ENCODE measurements at regions not wholly inside any gene's neighbourhood (a gene's known extent, or its start where the extent isn't known, plus 50 kb on each side); places are given as distances from the start of the nearest gene placed in this dataset.

DNA sequence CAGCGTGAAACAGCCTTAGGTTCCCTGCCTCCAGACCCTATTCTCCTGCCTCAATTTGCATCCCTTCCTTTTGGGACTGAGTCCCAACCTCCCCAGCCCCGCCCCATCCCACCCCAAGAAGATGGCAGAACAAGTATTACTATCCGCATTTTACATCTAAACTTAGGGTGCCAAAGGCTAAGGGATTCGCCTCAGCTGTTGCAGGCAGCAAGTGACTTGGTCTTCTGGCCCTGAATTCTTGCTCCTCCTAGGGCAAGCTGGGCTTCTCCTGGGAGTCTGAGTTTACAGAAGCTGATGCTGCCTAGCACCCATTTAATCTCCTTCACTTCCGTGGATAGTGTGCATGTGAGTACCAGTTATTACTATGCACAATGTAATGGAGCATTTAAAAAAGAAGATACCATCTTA lies 161.3 kb upstream of the NR5A2 start:
- no peak for ATAC-seq (ENCODE audit: insufficient read depth, low read depth)
- no peak overlapping the region for H2AFZ ChIP-seq (ENCODE audit: low read depth, low read length)
- TF ChIP-seq, protein P1, sequence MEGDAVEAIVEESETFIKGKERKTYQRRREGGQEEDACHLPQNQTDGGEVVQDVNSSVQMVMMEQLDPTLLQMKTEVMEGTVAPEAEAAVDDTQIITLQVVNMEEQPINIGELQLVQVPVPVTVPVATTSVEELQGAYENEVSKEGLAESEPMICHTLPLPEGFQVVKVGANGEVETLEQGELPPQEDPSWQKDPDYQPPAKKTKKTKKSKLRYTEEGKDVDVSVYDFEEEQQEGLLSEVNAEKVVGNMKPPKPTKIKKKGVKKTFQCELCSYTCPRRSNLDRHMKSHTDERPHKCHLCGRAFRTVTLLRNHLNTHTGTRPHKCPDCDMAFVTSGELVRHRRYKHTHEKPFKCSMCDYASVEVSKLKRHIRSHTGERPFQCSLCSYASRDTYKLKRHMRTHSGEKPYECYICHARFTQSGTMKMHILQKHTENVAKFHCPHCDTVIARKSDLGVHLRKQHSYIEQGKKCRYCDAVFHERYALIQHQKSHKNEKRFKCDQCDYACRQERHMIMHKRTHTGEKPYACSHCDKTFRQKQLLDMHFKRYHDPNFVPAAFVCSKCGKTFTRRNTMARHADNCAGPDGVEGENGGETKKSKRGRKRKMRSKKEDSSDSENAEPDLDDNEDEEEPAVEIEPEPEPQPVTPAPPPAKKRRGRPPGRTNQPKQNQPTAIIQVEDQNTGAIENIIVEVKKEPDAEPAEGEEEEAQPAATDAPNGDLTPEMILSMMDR (IDR thresholded peaks at IDR 0.05; ENCODE audit: borderline replicate concordance, extremely low read depth, low read length, poor library complexity, severe bottlenecking): no peak
- no peak for TF ChIP-seq EZH2 (IDR thresholded peaks at IDR 0.05; ENCODE audit: borderline replicate concordance, low read depth, low read length, severe bottlenecking)
- H3K4me2 ChIP-seq (ENCODE audit: insufficient read depth, low read length): no peak overlapping the region
- H3K9ac ChIP-seq (ENCODE audit: low read depth, low read length): no peak overlapping the region
- no peaks in the 10 kb centered on the region for H3K79me2 ChIP-seq (ENCODE audit: insufficient read depth, low read length)
- peaks cover 41% of the 10 kb centered on the region for H3K27me3 ChIP-seq (ENCODE audit: insufficient read depth, low read length, poor library complexity)
- no peaks in the 10 kb centered on the region for H3K36me3 ChIP-seq (ENCODE audit: insufficient read depth, low read length)
- no peaks in the 10 kb centered on the region for H3K9me3 ChIP-seq (ENCODE audit: insufficient read depth, low read length, severe bottlenecking)
- no peak overlapping the region for H3K4me3 ChIP-seq (ENCODE audit: low read depth in 1 of 2, low read length in 2 of 2)
- H4K20me1 ChIP-seq (ENCODE audit: insufficient read depth, low read length): no peaks in the 10 kb centered on the region
- no peak for DNase-seq
- H3K27ac ChIP-seq (ENCODE audit: low read length): no peak overlapping the region
- H3K4me1 ChIP-seq (ENCODE audit: insufficient read depth, low read length): no peaks in the 10 kb centered on the region

DNA sequence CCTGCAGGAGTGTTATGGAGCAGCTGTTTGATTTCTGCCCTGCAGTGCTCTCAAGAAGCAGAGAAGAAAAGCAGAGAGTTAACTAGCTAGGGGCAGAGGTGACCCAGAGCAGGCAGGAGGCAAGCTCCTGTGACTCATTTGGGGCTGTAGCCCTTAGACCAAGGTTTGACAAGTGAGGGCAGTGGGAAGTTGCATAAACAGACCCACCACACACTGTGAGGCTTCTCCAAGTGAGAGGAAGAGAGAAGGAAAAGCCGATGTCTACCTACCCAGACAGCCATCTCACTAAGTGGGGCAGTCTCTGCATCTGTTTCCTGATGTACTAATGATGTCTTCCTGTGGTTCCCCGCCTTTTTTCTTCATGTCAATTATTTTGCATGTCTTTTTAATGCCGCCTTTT lies 159.9 kb upstream of the NR5A2 start:
- H2AFZ ChIP-seq (ENCODE audit: low read depth, low read length): no peak overlapping the region
- TF ChIP-seq EZH2 (IDR thresholded peaks at IDR 0.05; ENCODE audit: borderline replicate concordance, low read depth, low read length, severe bottlenecking): no peak
- TF ChIP-seq, protein P1 (IDR thresholded peaks at IDR 0.05; ENCODE audit: borderline replicate concordance, extremely low read depth, low read length, poor library complexity, severe bottlenecking): no peak

DNA sequence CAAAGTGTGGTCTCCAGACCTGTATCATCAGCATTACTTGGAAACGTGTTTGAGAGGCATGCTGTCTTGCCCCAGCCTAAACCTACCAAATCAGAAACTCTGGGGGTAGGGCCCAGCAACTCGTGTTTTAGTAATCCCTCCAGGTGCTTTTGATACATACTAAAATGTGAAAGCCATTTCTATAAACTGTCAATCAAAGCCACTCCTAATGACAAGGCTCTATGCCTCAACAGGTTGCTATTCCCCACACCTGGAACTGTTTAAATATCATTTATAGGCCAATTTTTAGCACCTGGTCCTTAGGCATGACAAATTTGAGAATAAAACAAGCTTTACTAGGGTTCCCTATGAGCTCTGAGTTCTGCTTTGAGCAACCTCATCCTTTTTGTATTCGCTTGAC lies 158.7 kb upstream of the NR5A2 start:
- H3K9me3 ChIP-seq (ENCODE audit: insufficient read depth, low read length, severe bottlenecking): no peaks in the 10 kb centered on the region
- H3K9ac ChIP-seq (ENCODE audit: low read depth, low read length): no peak overlapping the region
- no peaks in the 10 kb centered on the region for H3K4me1 ChIP-seq (ENCODE audit: insufficient read depth, low read length)
- DNase-seq (no peak), ATAC-seq (ENCODE audit: insufficient read depth, low read depth) (no peak)
- no peak for TF ChIP-seq EZH2 (IDR thresholded peaks at IDR 0.05; ENCODE audit: borderline replicate concordance, low read depth, low read length, severe bottlenecking)
- TF ChIP-seq, protein P1 (IDR thresholded peaks at IDR 0.05; ENCODE audit: borderline replicate concordance, extremely low read depth, low read length, poor library complexity, severe bottlenecking): no peak
- H4K20me1 ChIP-seq (ENCODE audit: insufficient read depth, low read length): no peaks in the 10 kb centered on the region
- no peaks in the 10 kb centered on the region for H3K79me2 ChIP-seq (ENCODE audit: insufficient read depth, low read length)
- peaks cover 45% of the 10 kb centered on the region for H3K27me3 ChIP-seq (ENCODE audit: insufficient read depth, low read length, poor library complexity)
- no peak overlapping the region for H3K4me3 ChIP-seq (ENCODE audit: low read depth in 1 of 2, low read length in 2 of 2)
- H3K36me3 ChIP-seq (ENCODE audit: insufficient read depth, low read length): no peaks in the 10 kb centered on the region
- no peak overlapping the region for H3K27ac ChIP-seq (ENCODE audit: low read length)
- H2AFZ ChIP-seq (ENCODE audit: low read depth, low read length): no peak overlapping the region
- H3K4me2 ChIP-seq (ENCODE audit: insufficient read depth, low read length): no peak overlapping the region

More for the DNA sequence above, 159.9 kb upstream of the NR5A2 start:
- Histone ChIP-seq H3K9ac (ENCODE audit: low read depth, low read length) (no peak overlapping the region), H3K9me3 (ENCODE audit: insufficient read depth, low read length, severe bottlenecking) (no peaks in the 10 kb centered on the region), H3K4me1 (ENCODE audit: insufficient read depth, low read length) (no peaks in the 10 kb centered on the region), H3K27ac (ENCODE audit: low read length) (no peak overlapping the region), H3K4me2 (ENCODE audit: insufficient read depth, low read length) (no peak overlapping the region), H3K27me3 (ENCODE audit: insufficient read depth, low read length, poor library complexity) (peaks cover 45% of the 10 kb centered on the region), H4K20me1 (ENCODE audit: insufficient read depth, low read length) (no peaks in the 10 kb centered on the region), H3K4me3 (ENCODE audit: low read depth in 1 of 2, low read length in 2 of 2) (no peak overlapping the region), H3K36me3 (ENCODE audit: insufficient read depth, low read length) (no peaks in the 10 kb centered on the region), H3K79me2 (ENCODE audit: insufficient read depth, low read length) (no peaks in the 10 kb centered on the region)
- DNase-seq: no peak
- no peak for ATAC-seq (ENCODE audit: insufficient read depth, low read depth)

DNA sequence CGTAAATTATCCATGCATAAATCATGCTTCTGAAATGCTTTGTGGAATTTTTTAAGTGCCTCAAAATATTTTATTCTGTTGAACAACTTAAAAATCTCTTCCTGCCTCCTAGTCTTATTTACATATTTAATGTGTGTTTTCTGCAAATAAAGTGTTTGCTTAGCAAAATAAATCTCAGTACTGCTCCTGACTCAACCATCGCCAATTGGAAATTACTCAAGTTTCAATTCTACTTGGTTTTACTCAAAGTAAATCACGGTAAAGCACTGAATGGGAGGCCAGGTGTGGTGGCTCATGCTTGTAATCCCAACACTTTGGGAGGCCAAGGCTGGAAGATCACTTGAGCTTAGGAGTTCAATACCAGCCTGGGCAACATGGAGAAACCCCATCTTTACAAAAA lies 152.2 kb upstream of the NR5A2 start:
- Histone ChIP-seq H3K4me3 (ENCODE audit: low read depth in 1 of 2, low read length in 2 of 2) (no peak overlapping the region), H3K4me2 (ENCODE audit: insufficient read depth, low read length) (no peak overlapping the region), H3K27ac (ENCODE audit: low read length) (no peak overlapping the region), H3K4me1 (ENCODE audit: insufficient read depth, low read length) (no peaks in the 10 kb centered on the region), H3K79me2 (ENCODE audit: insufficient read depth, low read length) (no peaks in the 10 kb centered on the region), H2AFZ (ENCODE audit: low read depth, low read length) (no peak overlapping the region), H3K9me3 (ENCODE audit: insufficient read depth, low read length, severe bottlenecking) (no peaks in the 10 kb centered on the region), H3K9ac (ENCODE audit: low read depth, low read length) (no peak overlapping the region), H4K20me1 (ENCODE audit: insufficient read depth, low read length) (no peaks in the 10 kb centered on the region), H3K36me3 (ENCODE audit: insufficient read depth, low read length) (no peaks in the 10 kb centered on the region), H3K27me3 (ENCODE audit: insufficient read depth, low read length, poor library complexity) (peaks cover 13% of the 10 kb centered on the region)
- ATAC-seq (ENCODE audit: insufficient read depth, low read depth) (no peak), DNase-seq (no peak)
- TF ChIP-seq, protein P1 (IDR thresholded peaks at IDR 0.05; ENCODE audit: borderline replicate concordance, extremely low read depth, low read length, poor library complexity, severe bottlenecking): no peak
- TF ChIP-seq EZH2 (IDR thresholded peaks at IDR 0.05; ENCODE audit: borderline replicate concordance, low read depth, low read length, severe bottlenecking): no peak

All from DND-41 (cell line).